SK-N-SH (cell line): ENCODE measurements at regions not wholly inside any gene's neighbourhood (a gene's known extent, or its start where the extent isn't known, plus 50 kb on each side); places are given as distances from the start of the nearest gene placed in this dataset.

ENCODE experiments used
- POLR2AphosphoS5 ChIP-seq: IDR thresholded peaks from 2 replicates; pipeline ENCODE4 v1.6.1; 2012; ENCODE audit warnings: low read depth, low read length
- SIN3A ChIP-seq: IDR thresholded peaks from 2 replicates; pipeline ENCODE4 v1.6.1; 2012; ENCODE audit warnings: low read depth, mild to moderate bottlenecking, low read length, moderate library complexity, borderline replicate concordance
- TAF1 ChIP-seq: IDR thresholded peaks from 2 replicates; pipeline ENCODE4 v1.6.1; 2012; ENCODE audit warnings: low read depth, mild to moderate bottlenecking, low read length, moderate library complexity, borderline replicate concordance
- YY1 ChIP-seq: IDR thresholded peaks from 2 replicates; pipeline ENCODE4 v1.4.0; 2012; ENCODE audit warnings: low read depth, mild to moderate bottlenecking
- TF ChIP-seq, protein P1 (sequence below): fragments of 200-600 bp; sonication (generic); IDR thresholded peaks from 2 replicates; pipeline ENCODE4 v1.6.1; 2017; ENCODE audit warnings: antibody characterized with exemption, mild to moderate bottlenecking, moderate library complexity
- TF ChIP-seq, protein P2 (sequence below): IDR thresholded peaks from 2 replicates; pipeline ENCODE4 v1.6.1; 2012; ENCODE audit warnings: mild to moderate bottlenecking, low read depth, low read length, moderate library complexity

DNA sequence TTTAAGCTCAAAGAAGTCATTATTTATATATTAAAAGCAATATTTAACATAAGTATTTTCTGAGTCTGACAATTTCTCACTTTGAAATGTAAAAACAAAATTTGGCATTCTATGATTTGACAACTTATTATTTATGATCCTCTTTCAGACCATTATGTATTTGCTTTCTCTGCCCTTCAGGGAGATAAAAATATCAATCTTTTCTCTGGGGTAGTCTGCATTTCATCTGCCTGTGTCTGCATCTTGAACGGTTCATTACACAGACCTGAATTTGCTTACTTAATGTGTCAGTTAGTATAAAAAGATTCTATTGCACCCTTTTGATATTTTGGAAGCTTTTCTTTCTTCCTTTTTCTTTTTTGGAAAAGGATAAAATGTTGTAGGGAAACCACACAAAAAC, 354.0 kb upstream of the RGS17 start:
- TF ChIP-seq, protein P1, sequence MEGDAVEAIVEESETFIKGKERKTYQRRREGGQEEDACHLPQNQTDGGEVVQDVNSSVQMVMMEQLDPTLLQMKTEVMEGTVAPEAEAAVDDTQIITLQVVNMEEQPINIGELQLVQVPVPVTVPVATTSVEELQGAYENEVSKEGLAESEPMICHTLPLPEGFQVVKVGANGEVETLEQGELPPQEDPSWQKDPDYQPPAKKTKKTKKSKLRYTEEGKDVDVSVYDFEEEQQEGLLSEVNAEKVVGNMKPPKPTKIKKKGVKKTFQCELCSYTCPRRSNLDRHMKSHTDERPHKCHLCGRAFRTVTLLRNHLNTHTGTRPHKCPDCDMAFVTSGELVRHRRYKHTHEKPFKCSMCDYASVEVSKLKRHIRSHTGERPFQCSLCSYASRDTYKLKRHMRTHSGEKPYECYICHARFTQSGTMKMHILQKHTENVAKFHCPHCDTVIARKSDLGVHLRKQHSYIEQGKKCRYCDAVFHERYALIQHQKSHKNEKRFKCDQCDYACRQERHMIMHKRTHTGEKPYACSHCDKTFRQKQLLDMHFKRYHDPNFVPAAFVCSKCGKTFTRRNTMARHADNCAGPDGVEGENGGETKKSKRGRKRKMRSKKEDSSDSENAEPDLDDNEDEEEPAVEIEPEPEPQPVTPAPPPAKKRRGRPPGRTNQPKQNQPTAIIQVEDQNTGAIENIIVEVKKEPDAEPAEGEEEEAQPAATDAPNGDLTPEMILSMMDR, result no peak
- no peak for TF ChIP-seq TAF1
- TF ChIP-seq, protein P2, sequence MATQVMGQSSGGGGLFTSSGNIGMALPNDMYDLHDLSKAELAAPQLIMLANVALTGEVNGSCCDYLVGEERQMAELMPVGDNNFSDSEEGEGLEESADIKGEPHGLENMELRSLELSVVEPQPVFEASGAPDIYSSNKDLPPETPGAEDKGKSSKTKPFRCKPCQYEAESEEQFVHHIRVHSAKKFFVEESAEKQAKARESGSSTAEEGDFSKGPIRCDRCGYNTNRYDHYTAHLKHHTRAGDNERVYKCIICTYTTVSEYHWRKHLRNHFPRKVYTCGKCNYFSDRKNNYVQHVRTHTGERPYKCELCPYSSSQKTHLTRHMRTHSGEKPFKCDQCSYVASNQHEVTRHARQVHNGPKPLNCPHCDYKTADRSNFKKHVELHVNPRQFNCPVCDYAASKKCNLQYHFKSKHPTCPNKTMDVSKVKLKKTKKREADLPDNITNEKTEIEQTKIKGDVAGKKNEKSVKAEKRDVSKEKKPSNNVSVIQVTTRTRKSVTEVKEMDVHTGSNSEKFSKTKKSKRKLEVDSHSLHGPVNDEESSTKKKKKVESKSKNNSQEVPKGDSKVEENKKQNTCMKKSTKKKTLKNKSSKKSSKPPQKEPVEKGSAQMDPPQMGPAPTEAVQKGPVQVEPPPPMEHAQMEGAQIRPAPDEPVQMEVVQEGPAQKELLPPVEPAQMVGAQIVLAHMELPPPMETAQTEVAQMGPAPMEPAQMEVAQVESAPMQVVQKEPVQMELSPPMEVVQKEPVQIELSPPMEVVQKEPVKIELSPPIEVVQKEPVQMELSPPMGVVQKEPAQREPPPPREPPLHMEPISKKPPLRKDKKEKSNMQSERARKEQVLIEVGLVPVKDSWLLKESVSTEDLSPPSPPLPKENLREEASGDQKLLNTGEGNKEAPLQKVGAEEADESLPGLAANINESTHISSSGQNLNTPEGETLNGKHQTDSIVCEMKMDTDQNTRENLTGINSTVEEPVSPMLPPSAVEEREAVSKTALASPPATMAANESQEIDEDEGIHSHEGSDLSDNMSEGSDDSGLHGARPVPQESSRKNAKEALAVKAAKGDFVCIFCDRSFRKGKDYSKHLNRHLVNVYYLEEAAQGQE, result no peak
- TF ChIP-seq YY1, result no peak
- TF ChIP-seq POLR2AphosphoS5, result no peak
- no peak for TF ChIP-seq SIN3A
